Neuron (in vitro differentiated cells): ENCODE measurements at regions not wholly inside any gene's neighbourhood (a gene's known extent, or its start where the extent isn't known, plus 50 kb on each side); places are given as distances from the start of the nearest gene placed in this dataset.
"Not testable (repeated sequence)": the region's sequence is repeated elsewhere in the genome, so short reads cannot be mapped to it uniquely, and the experiment has no call there.

Experiments
- H2AFZ ChIP-seq: one replicate; pipeline ENCODE4 v1.6.1; 2013; ENCODE audit warnings: low read depth, mild to moderate bottlenecking, inconsistent platforms, low read length, moderate library complexity
- H3K27me3 ChIP-seq: one replicate; pipeline ENCODE4 v1.6.1; 2013; ENCODE audit warnings: low read length; ENCODE audit not compliant: insufficient read depth
- H3K36me3 ChIP-seq: one replicate; pipeline ENCODE4 v1.6.1; 2013; ENCODE audit warnings: low read length; ENCODE audit not compliant: insufficient read depth
- H3K4me1 ChIP-seq: one replicate; pipeline ENCODE4 v1.6.1; 2013; ENCODE audit warnings: low read length; ENCODE audit not compliant: insufficient read depth
- H3K4me3 ChIP-seq: 2 replicates; pipeline ENCODE4 v1.5.1; 2013; ENCODE audit warnings: mild to moderate bottlenecking, low read length, moderate library complexity
- H3K9me3 ChIP-seq: one replicate; pipeline ENCODE4 v1.6.1; 2013; ENCODE audit warnings: low read length

- H3K27me3 ChIP-seq: peaks cover 34% of the 10 kb centered on the region
- no peaks in the 10 kb centered on the region for H3K36me3 ChIP-seq
- no peaks in the 10 kb centered on the region for H3K4me1 ChIP-seq
- no peak overlapping the region for H2AFZ ChIP-seq
- H3K4me3 ChIP-seq: no peak overlapping the region
- no peaks in the 10 kb centered on the region for H3K9me3 ChIP-seq
Observed at GRCh38 chr9:135184181-135185053, 96.9 kb downstream of the OLFM1 start.

- Histone ChIP-seq H3K27me3 (peaks cover 34% of the 10 kb centered on the region), H3K4me3 (no peak overlapping the region), H3K9me3 (no peaks in the 10 kb centered on the region), H3K4me1 (no peaks in the 10 kb centered on the region), H3K36me3 (no peaks in the 10 kb centered on the region), H2AFZ (no peak overlapping the region)
Observed at GRCh38 chr9:135185060-135185459, 97.6 kb downstream of the OLFM1 start.

DNA sequence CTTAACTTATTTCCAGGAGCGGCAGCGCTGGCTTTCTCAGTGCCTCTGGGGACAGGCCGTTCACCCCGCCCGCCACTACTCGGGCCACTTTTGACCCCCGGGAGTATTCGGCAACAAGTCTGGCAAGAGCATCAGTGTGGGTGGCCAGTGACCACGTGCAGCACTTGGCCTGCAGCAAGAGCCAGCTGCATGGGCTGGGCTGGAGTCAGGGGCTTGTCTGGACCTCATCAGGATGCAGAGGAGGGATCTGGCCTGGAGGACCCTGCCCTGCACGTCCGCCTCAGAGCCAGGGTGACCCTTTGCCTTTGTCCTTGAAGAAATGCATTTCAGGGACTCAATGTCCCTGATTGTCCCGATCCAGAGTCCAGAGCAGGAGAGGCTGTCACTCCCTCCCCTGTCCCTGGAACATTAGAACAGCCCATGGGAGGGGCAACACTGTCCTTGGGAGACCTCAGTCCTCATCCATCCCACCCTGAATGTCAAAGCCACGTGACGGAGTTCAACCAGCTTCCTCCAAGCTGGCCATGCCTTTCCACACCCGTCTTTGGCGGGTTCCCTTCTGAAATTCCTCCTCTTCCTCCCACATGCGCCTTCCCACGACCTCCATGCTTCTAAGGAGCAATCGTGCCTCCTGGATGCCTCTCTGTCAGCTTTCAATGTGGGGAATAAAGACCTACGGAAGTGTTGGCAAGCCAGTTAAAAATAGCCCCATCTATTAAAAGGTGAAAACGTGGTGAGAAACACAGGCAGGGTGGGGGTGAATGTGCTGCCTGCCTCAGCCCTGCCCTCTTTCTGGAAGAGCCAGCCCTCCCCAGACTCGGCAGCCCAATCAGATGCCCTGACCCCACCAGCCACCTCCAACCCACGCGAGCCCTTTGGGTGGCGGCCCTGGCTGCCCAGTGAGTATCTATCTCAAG, 99.0 kb downstream of the OLFM1 start:
- no peaks in the 10 kb centered on the region for H3K4me1 ChIP-seq
- peaks cover 36% of the 10 kb centered on the region for H3K27me3 ChIP-seq
- H3K36me3 ChIP-seq: no peaks in the 10 kb centered on the region
- H3K9me3 ChIP-seq: no peaks in the 10 kb centered on the region
- no peak overlapping the region for H3K4me3 ChIP-seq
- H2AFZ ChIP-seq: no peak overlapping the region

DNA sequence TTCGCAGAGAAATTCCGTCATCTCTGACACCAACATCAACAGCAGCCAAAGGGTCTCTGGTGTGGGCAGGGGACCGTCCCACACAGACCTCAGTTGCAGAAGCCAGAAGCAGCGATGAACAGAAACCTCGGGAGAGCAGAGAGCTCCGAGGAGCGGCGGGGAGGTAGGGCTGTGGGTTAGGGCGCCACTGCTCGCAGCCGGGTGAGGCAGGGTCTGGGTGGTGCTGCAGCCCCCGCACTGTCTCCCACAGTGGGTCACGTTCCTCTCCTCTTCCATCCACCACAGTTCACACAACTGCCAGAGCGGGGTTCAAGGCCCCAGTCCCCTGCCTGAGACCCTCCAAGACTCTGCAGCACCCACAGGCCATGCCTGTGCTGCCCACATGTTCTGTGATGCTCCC, 99.9 kb downstream of the OLFM1 start:
- peaks cover 36% of the 10 kb centered on the region for H3K27me3 ChIP-seq

GRCh38 chr9:135188681-135189151, 101.2 kb downstream of the OLFM1 start:
- H3K27me3 ChIP-seq: peaks cover 33% of the 10 kb centered on the region
- H2AFZ ChIP-seq: no peak overlapping the region
- H3K9me3 ChIP-seq: no peaks in the 10 kb centered on the region
- H3K36me3 ChIP-seq: no peaks in the 10 kb centered on the region
- no peak overlapping the region for H3K4me3 ChIP-seq
- H3K4me1 ChIP-seq: no peaks in the 10 kb centered on the region

More for the DNA sequence above, 99.9 kb downstream of the OLFM1 start:
- Histone ChIP-seq H2AFZ (no peak overlapping the region), H3K4me1 (no peaks in the 10 kb centered on the region), H3K36me3 (no peaks in the 10 kb centered on the region), H3K9me3 (no peaks in the 10 kb centered on the region), H3K4me3 (no peak overlapping the region)

DNA sequence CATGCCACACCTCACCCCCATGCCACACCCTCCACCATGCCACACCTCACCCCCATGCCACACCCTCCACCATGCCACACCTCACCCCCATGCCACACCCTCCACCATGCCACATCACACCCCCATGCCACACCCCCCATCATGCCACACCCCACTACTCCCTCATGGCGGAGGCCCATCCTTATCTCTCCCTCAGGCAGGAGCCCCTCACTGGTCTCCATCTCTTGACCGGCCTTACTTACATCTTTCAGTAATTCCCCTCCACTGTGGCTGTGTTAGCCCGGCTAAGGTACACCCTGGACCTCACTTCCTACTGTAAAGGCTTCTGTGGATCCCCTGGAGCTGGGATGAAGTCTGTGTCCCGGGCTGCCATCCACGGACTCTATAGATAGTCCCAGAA, 102.0 kb downstream of the OLFM1 start:
- Histone ChIP-seq H3K9me3 (no peaks in the 10 kb centered on the region), H3K4me3 (no peak overlapping the region), H3K4me1 (no peaks in the 10 kb centered on the region), H2AFZ (no peak overlapping the region), H3K27me3 (peaks cover 31% of the 10 kb centered on the region), H3K36me3 (no peaks in the 10 kb centered on the region)

GRCh38 chr9:135190789-135191577, 103.5 kb downstream of the OLFM1 start:
- H3K36me3 ChIP-seq: no peaks in the 10 kb centered on the region
- H3K4me3 ChIP-seq: no peak overlapping the region
- H3K27me3 ChIP-seq: peaks cover 24% of the 10 kb centered on the region
- H3K9me3 ChIP-seq: no peaks in the 10 kb centered on the region
- no peak overlapping the region for H2AFZ ChIP-seq
- no peaks in the 10 kb centered on the region for H3K4me1 ChIP-seq

DNA sequence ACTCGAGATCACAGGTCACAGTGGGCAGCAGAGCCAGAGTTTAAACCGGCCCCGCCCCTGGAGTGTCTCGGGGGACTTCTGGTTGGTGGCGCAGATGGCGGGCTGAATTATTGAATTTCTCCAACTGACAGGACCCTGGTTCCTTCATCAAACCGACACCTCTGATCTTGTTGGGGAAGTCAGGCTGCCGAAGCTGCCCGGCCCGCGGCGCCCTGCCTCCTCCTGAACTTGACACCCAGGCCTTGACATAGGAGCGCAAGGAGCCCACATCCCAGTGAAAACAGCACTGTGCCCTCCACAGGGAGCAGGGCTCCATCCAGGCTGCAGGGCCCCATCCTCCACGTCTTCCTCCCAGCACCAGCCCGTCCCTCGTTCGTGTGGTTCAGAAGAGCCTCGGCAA, 105.2 kb downstream of the OLFM1 start:
- H3K27me3 ChIP-seq: peaks cover 16% of the 10 kb centered on the region
- H3K36me3 ChIP-seq: no peaks in the 10 kb centered on the region

DNA sequence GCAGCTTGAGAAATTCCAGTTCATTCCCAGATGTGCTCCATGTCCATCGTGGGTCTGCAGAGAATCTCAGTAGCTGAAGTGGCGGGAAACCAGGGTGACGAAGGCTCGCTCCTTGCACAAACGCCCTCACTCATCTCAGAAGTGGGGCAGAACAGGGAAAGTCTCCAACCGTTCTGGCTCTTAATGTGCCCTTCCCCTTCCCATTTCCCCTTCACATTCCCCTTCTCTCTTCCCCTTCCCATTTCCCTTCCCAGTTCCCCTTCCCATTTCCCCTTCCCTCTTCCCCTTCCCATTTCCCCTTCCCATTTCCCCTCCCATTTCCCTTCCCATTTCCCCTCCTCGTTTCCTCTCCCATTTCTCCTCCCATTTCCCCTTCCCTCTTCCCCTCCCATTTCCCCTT, 108.5 kb downstream of the OLFM1 start:
- not testable (repeated sequence) for H3K4me1 ChIP-seq, H2AFZ ChIP-seq, H3K9me3 ChIP-seq, H3K36me3 ChIP-seq, H3K4me3 ChIP-seq
- peaks cover 32% of the 10 kb centered on the region for H3K27me3 ChIP-seq

More for the DNA sequence above, 105.2 kb downstream of the OLFM1 start:
- H3K4me1 ChIP-seq: no peaks in the 10 kb centered on the region
- no peak overlapping the region for H3K4me3 ChIP-seq
- no peak overlapping the region for H2AFZ ChIP-seq
- H3K9me3 ChIP-seq: no peaks in the 10 kb centered on the region

- H3K4me1 ChIP-seq: no peaks in the 10 kb centered on the region
- peaks cover 31% of the 10 kb centered on the region for H3K27me3 ChIP-seq
- H3K4me3 ChIP-seq: no peak overlapping the region
- H3K36me3 ChIP-seq: no peaks in the 10 kb centered on the region
- H3K9me3 ChIP-seq: no peaks in the 10 kb centered on the region
- no peak overlapping the region for H2AFZ ChIP-seq
Observed at GRCh38 chr9:135196474-135196873, 109.0 kb downstream of the OLFM1 start.

DNA sequence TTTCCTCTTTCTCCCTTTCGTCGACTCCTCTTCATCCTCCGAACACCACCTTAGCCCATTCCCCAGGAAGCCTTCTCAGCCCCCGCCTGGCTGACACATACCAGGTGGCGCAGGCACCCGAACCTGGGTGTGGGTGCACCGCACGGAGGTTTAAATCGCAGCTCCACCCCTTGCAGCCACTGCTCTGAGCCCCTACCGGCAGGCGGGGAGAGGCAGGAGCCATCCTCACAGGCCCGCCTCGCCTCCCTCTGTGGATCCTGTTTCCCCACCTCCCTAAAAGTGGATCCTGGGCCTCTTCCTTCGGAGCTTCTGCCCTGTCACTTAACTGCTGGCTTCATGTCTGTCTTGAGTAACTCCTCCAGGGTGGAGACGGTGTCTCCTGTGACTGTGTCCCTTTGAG, 110.7 kb downstream of the OLFM1 start:
- Histone ChIP-seq H3K4me1 (no peaks in the 10 kb centered on the region), H3K4me3 (no peak overlapping the region), H2AFZ (no peak overlapping the region), H3K27me3 (peaks cover 27% of the 10 kb centered on the region), H3K36me3 (no peaks in the 10 kb centered on the region), H3K9me3 (no peaks in the 10 kb centered on the region)

GRCh38 chr9:135198586-135199285, 111.3 kb downstream of the OLFM1 start:
- Histone ChIP-seq H3K9me3 (no peaks in the 10 kb centered on the region), H3K36me3 (no peaks in the 10 kb centered on the region), H3K27me3 (peaks cover 22% of the 10 kb centered on the region), H3K4me1 (no peaks in the 10 kb centered on the region), H2AFZ (no peak overlapping the region), H3K4me3 (no peak overlapping the region)
